GM12801 (cell line): ENCODE measurements at regions not wholly inside any gene's neighbourhood (a gene's known extent, or its start where the extent isn't known, plus 50 kb on each side); places are given as distances from the start of the nearest gene placed in this dataset.

Experiments used
- TF ChIP-seq, protein P1 (sequence below): IDR thresholded peaks from one replicate; pipeline ENCODE4 v1.5.1; 2011; ENCODE audit warnings: control low read depth; ENCODE audit not compliant: insufficient read length; ENCODE audit errors: extremely low read depth

DNA sequence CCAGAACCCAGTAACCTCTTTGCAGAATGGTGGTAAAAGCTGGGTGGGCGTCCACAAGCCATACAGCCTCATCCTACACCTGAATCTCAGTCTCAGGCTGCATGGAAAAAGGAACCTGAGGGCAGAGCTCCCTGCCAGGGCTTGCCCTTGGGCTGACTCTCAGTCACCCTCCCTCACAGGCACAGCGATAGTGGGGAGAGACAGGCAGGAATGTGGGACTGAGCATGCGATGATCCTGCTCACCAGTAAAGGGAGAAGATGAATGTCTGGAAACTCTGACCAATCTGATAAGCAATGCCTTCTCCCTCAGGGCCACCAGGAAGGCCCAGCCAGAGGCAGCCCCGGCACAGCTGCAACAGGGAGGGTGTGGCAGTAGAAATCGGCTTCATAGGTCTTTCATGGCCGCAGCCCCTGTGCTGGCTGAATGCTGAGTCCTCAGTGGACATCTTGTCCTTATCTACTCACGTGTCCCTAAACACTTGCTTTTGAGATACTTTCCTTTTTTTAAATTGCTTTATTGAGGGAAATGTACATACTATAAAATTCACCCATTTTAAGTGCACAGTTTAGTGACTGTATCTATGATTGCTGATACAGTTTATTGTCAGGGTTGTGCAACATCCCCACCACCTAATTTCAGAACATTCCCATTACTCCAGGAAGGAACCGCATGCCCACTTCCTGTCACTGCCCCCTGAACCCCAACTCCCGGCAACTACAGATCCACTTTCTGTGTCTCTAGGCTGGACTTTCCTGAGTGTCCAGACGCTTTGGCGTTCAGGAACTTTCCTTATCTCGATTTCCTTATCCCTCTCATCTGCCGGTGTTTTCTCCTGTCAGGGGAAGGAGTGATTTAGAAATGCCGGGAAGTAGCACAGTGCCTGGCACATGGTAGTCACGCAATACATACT is 258.1 kb downstream of the PCNX1 start:
- TF ChIP-seq, protein P1, sequence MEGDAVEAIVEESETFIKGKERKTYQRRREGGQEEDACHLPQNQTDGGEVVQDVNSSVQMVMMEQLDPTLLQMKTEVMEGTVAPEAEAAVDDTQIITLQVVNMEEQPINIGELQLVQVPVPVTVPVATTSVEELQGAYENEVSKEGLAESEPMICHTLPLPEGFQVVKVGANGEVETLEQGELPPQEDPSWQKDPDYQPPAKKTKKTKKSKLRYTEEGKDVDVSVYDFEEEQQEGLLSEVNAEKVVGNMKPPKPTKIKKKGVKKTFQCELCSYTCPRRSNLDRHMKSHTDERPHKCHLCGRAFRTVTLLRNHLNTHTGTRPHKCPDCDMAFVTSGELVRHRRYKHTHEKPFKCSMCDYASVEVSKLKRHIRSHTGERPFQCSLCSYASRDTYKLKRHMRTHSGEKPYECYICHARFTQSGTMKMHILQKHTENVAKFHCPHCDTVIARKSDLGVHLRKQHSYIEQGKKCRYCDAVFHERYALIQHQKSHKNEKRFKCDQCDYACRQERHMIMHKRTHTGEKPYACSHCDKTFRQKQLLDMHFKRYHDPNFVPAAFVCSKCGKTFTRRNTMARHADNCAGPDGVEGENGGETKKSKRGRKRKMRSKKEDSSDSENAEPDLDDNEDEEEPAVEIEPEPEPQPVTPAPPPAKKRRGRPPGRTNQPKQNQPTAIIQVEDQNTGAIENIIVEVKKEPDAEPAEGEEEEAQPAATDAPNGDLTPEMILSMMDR = no peak

DNA sequence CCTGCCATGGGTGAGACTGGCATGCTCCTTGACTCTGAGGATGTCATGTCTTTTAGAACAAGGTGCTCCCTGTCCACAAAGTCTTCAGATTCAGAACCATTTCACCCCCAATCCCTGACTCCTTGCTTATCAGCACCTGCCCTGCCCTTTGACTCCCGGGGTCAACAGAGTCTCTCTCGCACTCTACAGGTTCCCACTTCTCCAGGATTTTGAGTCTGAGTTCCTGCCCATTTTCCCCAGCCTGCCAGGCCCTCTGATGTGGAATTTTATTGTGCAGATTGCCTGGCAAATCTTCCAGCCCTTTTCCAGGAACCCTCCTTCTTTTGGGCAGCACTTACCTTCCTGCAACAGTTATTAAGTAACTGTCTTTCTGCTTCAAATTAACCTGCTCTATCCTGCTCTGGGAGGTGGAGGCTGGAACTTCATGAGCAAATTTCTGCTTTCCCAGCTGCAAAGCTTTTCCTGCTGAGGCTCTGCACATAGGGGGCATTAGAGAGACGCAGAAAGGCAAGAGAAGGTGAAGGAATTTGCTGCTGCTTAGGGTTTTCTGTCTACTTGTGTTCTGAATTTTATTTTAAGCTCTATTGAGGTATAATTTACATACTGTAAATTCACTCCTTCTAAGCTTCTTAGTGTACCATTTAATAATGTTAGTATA is 259.1 kb downstream of the PCNX1 start:
- TF ChIP-seq, protein P1 = no peak

DNA sequence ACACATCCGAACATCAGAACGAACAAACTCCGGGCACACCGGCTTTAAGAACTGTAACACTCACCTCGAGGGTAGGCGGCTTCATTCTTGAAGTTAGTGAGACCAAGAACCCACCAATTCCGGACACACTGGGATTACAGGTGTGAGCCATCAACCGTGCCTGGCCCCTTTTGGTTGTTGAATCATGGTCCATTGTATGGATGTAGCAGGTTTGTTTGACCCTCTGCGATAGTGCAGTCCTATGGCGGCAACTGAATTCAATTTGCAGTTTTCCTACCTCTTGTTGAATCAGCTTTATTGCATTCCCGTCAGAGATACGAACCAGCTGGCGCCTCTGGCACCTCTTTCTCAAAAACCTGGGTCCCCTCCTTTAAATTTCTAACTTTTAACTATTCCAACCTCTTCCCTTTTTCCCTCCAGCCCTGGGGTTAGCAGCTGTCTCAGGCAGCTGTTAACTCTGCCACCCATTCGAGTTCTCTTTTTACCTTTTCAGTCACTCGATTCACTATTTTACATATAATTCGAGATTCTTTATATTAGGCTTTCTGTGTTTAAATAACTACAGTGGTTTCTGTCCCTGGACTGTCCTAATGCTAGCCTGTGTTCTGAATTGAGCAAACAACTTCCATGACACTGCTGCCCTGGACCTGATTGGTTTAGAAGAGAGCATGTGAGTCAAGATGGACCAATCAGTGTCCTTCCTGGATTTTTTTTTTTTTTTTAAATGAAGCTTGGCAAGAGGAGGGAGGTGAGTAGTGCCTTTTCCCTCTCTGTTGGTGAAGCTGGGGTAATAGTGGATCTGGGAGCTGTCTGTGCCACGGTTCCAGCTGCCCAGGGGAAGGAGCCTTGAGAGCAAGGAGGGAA is 261.5 kb downstream of the PCNX1 start:
- TF ChIP-seq, protein P1 = no peak

DNA sequence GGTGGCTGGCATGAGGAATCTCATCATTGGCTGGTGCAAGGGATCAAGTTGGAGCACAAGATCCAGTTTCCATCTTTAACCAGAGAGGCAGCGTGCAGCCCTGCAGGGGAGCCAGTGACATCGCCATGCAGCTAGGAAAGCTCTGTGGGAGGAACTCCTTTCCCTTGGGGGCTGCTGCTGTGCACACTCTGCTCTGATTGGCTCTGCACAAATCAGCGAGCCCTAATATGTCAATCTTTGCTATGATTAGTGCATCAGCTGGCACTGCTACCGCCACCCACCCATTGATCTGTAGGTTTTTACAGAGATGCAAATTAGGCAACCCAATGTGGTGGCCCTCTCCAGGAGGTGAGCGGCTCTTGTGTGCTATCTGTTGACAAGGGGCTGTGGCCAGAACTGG is 262.6 kb downstream of the PCNX1 start:
- TF ChIP-seq, protein P1 = no peak

DNA sequence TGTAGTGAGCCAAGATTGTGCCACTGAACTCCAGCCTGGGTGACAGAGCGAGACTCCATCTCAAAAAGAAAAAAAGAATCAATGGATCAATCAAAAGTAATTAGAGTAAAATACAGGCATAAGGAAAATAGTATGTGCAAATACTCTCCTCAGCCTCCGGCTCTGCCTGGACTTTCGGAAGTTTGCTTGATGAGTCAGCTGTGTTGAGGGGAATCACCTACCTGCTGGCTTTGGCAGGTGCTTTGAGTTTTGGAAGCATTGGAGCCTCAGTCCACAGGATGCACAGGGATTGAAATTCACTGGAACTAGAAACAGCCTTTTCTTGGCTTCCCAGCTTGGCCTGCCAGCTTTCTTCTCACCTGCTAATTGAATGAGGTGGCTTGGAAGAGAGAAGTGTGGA is 268.2 kb downstream of the PCNX1 start:
- TF ChIP-seq, protein P1 = no peak

DNA sequence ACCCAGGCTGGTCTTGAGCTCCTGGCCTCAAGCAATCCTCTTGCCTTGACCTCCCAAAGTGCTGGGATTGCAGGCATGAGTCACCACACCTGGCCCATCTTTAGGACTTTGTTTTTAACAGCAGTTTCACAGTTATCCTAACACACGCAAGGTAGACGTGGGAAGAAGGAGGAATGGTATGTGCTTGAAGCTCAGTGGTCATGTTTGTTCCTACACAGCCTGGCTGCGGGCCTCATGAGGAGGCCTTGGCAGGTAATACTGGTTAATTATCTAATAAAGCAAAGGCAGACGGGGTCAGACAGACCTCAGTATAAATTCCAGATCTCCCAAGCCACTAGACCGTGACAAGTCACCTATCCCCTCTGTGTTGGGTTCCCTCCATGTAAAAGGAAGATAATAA is 271.8 kb downstream of the PCNX1 start:
- TF ChIP-seq, protein P1 = no peak

DNA sequence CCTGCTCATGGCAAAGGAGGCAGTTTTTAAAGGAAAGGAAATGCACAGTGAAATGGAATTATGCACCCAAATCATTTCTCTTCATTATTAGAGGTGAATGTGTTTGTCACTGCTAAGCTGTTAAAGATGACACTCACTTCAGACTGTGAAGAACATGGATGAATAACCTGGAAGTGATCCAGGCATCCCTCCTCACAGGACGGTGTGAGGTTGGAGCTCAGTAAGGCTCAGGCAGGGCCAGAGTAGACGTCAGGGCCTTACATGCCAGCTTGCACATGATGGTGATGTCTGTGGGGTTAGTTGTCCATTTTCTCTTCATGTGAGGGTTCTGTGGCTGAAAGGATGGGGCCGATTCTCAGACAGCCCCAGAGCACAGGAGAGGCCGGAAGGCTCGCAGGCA is 273.1 kb downstream of the PCNX1 start:
- TF ChIP-seq, protein P1 = no peak
